Body of pancreas (tissue), 4 donors: ENCODE measurements at regions not wholly inside any gene's neighbourhood (a gene's known extent, or its start where the extent isn't known, plus 50 kb on each side); places are given as distances from the start of the nearest gene placed in this dataset.

Experiments
- ATAC-seq: fragments of 150-250 bp; one replicate; pipeline ENCODE4 v1.9.1; 2016
- DNase-seq, 4 donors: peaks; one replicate each; pipeline ENCODE4 v3.0.0-alpha.2; 2019
- H3K27ac ChIP-seq, 4 donors: fragments of 200-600 bp; sonication (generic); 1 replicate in 3 of 4; 2 replicates in 1 of 4; pipeline versions ENCODE4 v1.5.1 to v1.6.1; 2016 to 2019; ENCODE audit warnings: mild to moderate bottlenecking in 1 of 4, mixed read lengths in 1 of 4, moderate library complexity in 1 of 4
- H3K27me3 ChIP-seq, 2 donors: fragments of 200-600 bp; sonication (generic); one replicate each; pipeline ENCODE4 v1.6.0; 2016; ENCODE audit warnings: mild to moderate bottlenecking in 1 of 2
- H3K36me3 ChIP-seq, 2 donors: fragments of 200-600 bp; sonication (generic); replicated peaks in 1 of 2; 2 replicates each; pipeline ENCODE4 v1.5.1; 2016; ENCODE audit warnings: low read depth in 2 of 2; ENCODE audit not compliant: insufficient read depth in 1 of 2
- H3K4me1 ChIP-seq: fragments of 200-600 bp; sonication (generic); one replicate; pipeline ENCODE4 v1.6.0; 2016
- H3K4me3 ChIP-seq, 2 donors: fragments of 200-600 bp; sonication (generic); 1 replicate in 1 of 2; 2 replicates in 1 of 2; pipeline ENCODE4 v1.5.1; 2016 to 2019
- H3K9me3 ChIP-seq, 3 donors: fragments of 200-600 bp; sonication (generic); 1 replicate in 2 of 3; 2 replicates in 1 of 3; pipeline ENCODE4 v1.5.1; 2016
- CTCF ChIP-seq, 7 experiments: fragments of 450-650 bp in 4 of 7; fragments of 200-600 bp in 3 of 7; sonication (generic) in 3 of 7; IDR thresholded peaks; one replicate each; pipeline ENCODE4 v1.5.1; 2016 to 2019; ENCODE audit warnings: antibody characterized with exemption in 7 of 7
- POLR2A ChIP-seq, 3 donors: fragments of 450-650 bp; IDR thresholded peaks; one replicate each; pipeline ENCODE4 v1.6.1; 2016; ENCODE audit warnings: antibody characterized with exemption in 3 of 3, mild to moderate bottlenecking in 2 of 3
- WGBS, 2 donors: methylation state at CpG; one replicate each; pipeline ENCODE4 v1.1.5; 2017; 5-methylcytosine and 5-hydroxymethylcytosine counted together
- intact Hi-C: fragments of 100-400 bp; cut with DNase I; formaldehyde crosslinking; loops from one replicate; pipeline ENCODE4 v1.15.1; 2023

- Histone ChIP-seq H3K4me1 (no peaks in the 10 kb centered on the region), H3K36me3 (no peaks in the 10 kb centered on the region), H3K4me3 (no peak overlapping the region), H3K27ac (no peak overlapping the region), H3K9me3 (no peaks in the 10 kb centered on the region), H3K27me3 (no peaks in the 10 kb centered on the region)
- DNase-seq (no peak), ATAC-seq (no peak)
- intact Hi-C loops = no loop called here
- TF ChIP-seq POLR2A (IDR thresholded peaks at IDR 0.05) = no peak
- TF ChIP-seq CTCF (IDR thresholded peaks at IDR 0.05) = no peak
- 37 to 39% methylated on average over 3 of the region's 3 CpGs for WGBS, 2 donors
Observed at GRCh38 chr12:76265424-76266180, 82.6 kb downstream of the BBS10 start.

- no peaks in the 10 kb centered on the region for H3K36me3 ChIP-seq
- intact Hi-C loops = no loop called here
- DNase-seq (no peak), ATAC-seq (no peak)
- H3K4me1 ChIP-seq = no peaks in the 10 kb centered on the region
- H3K27me3 ChIP-seq = no peaks in the 10 kb centered on the region
- no peaks in the 10 kb centered on the region for H3K9me3 ChIP-seq
- no peak for TF ChIP-seq POLR2A (IDR thresholded peaks at IDR 0.05)
- TF ChIP-seq CTCF (IDR thresholded peaks at IDR 0.05) = no peak
- no peak overlapping the region for H3K27ac ChIP-seq
- no peak overlapping the region for H3K4me3 ChIP-seq
Observed at GRCh38 chr12:76264611-76265012, 83.6 kb downstream of the BBS10 start.

- ATAC-seq (no peak), DNase-seq (no peak)
- Histone ChIP-seq H3K27me3 (no peaks in the 10 kb centered on the region), H3K9me3 (no peaks in the 10 kb centered on the region), H3K36me3 (no peaks in the 10 kb centered on the region), H3K27ac (no peak overlapping the region), H3K4me3 (no peak overlapping the region), H3K4me1 (no peaks in the 10 kb centered on the region)
- no peak for TF ChIP-seq POLR2A (IDR thresholded peaks at IDR 0.05)
- no peak for TF ChIP-seq CTCF (IDR thresholded peaks at IDR 0.05)
- intact Hi-C loops = no loop called here
- WGBS, 2 donors = 67 to 70% methylated on average over 7 of the region's 7 CpGs
Observed at GRCh38 chr12:76263696-76264095, 84.5 kb downstream of the BBS10 start.

- intact Hi-C loops = no loop called here
- ATAC-seq = no peak
- no peaks in the 10 kb centered on the region for H3K4me1 ChIP-seq
- no peak for DNase-seq
- TF ChIP-seq CTCF (IDR thresholded peaks at IDR 0.05) (no peak), POLR2A (IDR thresholded peaks at IDR 0.05) (no peak)
- no peak overlapping the region for H3K27ac ChIP-seq
- H3K9me3 ChIP-seq = no peaks in the 10 kb centered on the region
- 85 to 91% methylated on average over 1 of the region's 1 CpG for WGBS, 2 donors
- H3K27me3 ChIP-seq = no peaks in the 10 kb centered on the region
- no peak overlapping the region for H3K4me3 ChIP-seq
- H3K36me3 ChIP-seq = no peaks in the 10 kb centered on the region
Observed at GRCh38 chr12:76260390-76260748, 87.8 kb downstream of the BBS10 start.
